ENCODE measurements at regions not wholly inside any gene's neighbourhood (a gene's known extent, or its start where the extent isn't known, plus 50 kb on each side); places are given as distances from the start of the nearest gene placed in this dataset.

- no peak for DNase-seq
Measured at GRCh38 chr13:107450931-107451330, 764.4 kb downstream of the LIG4 start.

GRCh38 chr13:107450431-107450830 is 764.9 kb downstream of the LIG4 start:
- DNase-seq, result no peak

DNA sequence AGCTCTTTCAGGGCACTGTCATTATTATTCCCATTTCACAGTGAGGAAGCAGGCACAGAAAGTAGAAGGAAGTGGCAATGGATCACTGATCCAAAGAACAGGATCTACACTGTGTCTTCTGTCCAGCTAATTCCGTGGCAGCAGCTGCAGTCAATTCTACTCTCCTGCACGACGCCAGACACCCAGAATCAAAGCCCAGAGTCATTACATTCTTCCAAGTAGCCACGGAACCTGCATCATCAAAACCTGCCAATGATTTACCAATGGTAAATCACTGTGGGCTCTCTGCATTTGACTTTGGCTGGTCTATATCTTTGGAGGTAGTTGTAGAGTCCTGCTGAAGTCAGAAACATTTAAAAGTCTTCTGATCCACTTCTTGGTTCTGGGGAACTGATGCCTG is 767.7 kb downstream of the LIG4 start:
- DNase-seq, result no peak

- DNase-seq, result no peak
Measured at GRCh38 chr13:107441279-107441678, 774.1 kb downstream of the LIG4 start.

DNA sequence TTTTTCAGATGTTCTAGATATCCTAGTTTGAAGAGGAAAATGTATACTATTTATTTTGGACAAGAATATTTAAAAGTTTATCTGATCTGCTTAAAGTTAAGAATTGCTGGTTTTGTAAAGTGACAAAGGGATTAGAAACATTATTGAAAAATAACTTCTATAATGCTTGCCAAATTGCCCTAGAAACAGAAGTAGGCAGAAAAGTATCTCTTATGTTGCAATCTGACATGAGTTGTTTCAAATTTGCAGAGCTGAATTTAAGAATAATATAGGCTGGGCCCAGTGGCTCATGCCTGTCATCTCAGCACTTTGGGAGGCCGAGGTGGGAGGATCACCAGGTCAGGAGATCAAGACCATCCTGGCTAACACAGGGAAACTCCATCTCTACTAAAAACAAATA is 777.1 kb downstream of the LIG4 start:
- DNase-seq, result no peak

- no peak for DNase-seq
Measured at GRCh38 chr13:107434347-107434746, 781.0 kb downstream of the LIG4 start.

DNA sequence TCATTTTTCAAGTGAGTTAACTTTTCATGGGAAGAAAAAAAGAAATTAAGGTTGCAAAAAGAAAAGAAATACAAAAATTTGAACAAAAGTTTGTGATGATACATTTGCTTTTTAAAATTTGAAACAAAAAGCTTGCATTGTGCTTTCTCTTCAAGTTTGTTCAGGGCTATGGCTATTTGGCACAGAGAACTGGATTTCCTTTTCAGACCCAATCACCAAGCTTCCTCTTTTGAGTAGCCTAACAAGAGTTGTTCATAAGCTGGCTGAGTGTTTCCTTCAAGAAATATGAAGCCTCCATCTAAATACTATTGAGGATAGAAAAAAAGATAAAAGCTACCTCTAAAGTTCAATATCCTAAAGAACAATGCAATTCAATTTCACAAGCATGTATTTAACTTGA is 787.8 kb downstream of the LIG4 start:
- no peak for DNase-seq

GRCh38 chr13:107422421-107422820 is 792.9 kb downstream of the LIG4 start:
- DNase-seq, result no peak

DNA sequence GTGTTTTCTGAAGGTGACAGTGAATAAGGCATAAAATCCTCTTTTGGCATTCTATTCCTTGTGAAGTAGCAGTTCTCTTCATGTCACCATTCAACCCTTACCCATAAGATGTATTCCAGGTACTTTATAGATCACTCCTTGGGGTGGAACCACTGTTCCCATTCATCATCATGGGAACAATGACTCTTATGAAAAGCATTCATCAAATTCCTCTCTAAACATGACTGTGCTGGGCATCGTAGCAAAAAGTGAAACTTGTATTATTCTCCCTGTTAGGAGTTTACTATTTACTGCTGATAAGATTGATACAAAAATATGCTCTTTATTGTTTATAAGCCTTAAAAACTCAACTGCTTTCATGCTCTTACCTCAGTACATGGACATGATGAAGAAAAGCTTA is 793.4 kb downstream of the LIG4 start:
- DNase-seq, result no peak

- no peak for DNase-seq
Measured at GRCh38 chr13:107421028-107421427, 794.3 kb downstream of the LIG4 start.

- DNase-seq, result no peak
Measured at GRCh38 chr13:107413005-107413404, 802.3 kb downstream of the LIG4 start.

DNA sequence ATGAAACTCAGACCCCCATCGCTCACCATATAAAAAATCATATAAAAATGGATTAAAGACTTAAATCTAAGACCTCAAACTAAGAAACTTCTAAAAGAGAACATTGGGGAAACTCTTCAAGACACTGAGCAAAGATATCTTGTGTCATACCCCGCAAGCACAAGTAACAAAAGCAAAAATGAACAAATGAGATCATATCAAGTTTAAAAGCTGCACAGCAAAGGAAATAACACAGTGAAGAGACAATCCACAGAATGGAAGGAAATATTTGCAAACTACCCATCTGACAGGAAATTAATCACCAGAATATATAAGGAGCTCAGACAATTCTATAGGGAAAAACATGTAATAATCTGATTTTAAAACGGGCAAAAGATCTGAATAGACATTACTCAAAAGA is 808.3 kb downstream of the LIG4 start:
- no peak for DNase-seq

DNA sequence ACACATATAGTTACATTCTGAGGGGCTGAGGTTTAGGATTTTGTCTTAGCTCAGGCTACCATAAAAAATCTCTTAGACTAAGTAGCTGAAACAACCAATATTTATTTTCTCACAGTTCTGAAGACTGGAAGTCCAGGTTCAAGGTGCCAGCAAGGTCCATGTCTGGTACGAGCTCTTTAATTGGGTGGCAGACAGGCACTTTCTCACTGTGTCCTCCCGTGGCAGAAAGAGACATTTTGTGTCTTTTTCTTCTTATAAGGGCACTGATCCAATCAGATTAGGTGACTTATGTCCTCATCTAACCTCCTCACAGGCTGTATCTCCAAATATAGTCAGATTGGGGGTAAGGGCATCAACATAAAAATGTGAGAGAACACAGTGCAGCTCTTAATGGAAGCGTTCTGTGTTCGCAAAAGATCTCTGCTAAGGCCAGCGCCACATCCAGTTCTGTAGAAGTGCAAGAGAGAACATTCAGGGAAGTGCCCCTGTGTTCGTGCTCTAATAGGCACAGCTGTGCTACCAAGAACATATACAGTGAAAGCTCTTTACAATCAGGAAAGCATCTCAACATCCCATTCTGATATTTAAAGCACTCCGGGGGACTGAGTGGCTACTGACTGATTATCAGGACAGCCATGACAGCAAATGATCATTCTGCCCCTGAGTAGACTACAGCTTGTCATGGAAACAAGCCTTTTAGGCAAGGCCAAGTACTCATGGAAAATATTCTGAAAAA is 819.2 kb downstream of the LIG4 start:
- DNase-seq, result no peak

GRCh38 chr13:107392205-107392604 is 823.1 kb downstream of the LIG4 start:
- no peak for DNase-seq

DNA sequence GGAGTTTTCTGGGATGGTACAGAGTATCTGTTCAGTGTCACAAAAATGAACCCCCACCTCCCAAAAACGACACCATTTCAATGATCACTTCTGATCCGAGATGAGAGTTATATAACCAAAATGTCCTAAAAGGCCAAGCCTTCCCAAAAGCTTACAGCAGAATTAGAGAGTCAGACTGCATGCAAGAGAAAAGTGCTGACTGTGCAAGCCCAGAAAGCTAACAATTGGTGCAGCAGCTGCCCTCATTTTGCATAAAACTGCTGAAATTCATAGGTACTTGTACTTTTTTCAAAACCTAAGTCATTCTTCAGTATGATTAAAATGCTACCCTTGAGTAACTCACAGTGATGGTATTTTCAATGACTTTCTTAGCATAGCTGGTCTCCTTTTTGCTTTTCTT is 819.6 kb upstream of the ARGLU1 start:
- DNase-seq, result no peak

DNA sequence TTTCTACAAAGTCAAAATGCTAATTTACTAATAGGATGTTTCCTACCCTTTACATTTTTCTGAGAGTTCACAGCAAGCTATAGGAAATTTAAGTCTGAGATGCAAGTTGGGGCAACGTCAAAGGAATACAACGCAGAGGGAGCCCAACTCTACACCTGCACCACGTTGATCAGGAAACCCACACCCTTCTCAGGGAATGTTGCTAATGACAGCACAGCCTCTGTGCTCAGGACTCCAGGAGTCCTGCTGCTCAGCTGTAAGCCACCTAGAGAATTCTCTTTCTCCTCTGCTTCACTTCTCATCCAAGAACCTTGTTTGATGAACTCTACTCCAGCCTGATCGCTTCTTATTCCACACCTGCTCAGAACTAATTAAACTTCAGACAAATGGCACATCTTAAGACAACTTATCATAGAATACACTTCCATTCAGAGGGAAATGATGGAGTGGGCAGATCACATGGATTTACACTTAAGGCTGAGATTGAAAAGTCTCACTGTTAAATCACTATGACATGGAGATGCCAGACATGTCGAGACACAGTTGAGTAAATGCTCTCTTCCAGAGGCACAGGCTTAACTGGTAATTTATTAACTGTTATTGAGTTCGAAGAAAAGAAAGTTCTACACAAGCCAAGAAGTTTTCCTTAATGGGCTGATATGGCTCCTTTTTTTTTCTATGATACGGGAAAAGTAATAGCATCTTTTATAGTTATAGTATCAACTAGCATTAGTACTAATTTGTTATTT is 811.6 kb upstream of the ARGLU1 start:
- no peak for DNase-seq

DNA sequence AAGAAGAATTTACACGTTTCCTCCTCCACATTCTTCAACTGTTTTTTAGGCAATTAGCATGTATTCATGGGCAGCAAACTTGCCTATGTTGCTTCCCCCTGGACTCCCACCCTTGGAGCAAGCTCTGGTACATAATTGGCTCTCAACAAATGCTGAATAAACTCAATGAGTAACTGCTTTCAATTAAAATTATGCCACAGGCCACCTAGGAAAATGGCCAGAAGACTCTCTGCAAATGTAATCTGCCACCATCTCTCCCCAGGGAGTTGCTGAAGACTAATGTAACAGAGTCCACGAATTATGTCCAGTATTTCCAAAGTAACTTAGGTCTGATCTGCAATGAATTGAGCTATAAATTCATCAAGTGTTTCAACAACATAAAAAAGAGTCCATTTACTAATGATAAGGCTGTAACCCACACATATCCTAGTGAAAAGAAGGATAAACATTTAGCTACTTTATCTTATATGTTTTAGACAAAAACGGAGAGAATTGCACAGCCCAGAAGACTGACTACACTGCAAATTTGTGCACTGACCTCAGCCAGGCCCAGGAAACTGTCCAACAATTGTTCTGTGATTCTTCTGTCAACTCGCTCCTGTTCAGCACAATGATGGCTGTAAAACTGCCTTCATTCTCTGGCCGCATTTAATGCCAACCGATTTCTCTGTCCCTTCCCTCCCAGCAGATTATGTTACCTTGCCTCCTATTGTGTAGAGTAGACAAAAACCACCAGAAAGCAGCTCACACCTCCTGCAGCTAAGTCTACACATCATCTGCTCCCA is 808.6 kb upstream of the ARGLU1 start:
- DNase-seq, result no peak

DNA sequence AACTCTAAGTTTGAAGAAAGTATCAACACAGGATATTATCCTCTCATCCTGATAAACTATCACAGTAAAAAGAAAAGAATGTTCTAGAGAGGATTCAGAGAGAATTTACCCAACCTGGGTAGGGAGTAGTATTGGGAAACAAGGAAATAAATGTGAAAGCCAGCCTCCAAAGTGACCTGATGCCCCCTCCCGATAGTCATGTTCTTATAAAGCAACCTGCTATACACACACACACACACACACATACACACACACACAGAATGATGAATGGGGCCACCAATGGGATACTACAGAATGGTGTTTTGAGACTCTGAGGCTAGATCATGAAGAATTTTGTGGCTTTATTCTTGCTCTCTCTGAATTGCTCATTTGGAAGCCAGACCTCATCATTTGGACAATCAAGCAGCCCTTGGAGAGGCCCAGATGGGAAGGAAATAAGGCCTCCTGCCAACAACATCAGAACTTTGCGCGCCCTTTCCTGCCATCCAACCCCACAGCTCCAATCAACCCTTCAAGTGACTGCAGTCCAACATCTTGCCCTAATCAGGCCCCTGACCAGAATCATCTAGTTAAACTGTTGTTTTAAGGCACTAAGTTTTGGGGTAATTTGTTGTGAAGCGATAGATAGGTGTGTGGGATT is 807.9 kb upstream of the ARGLU1 start:
- no peak for DNase-seq

GRCh38 chr13:107374038-107374437 is 806.1 kb upstream of the ARGLU1 start:
- no peak for DNase-seq

GRCh38 chr13:107373551-107373950 is 805.6 kb upstream of the ARGLU1 start:
- no peak for DNase-seq

GRCh38 chr13:107370015-107370785 is 802.3 kb upstream of the ARGLU1 start:
- no peak for DNase-seq

- DNase-seq, result no peak
Measured at GRCh38 chr13:107367258-107367657, 799.3 kb upstream of the ARGLU1 start.

Data from activated CD4-positive, alpha-beta T cell treated with anti-CD3 and anti-CD28 coated beads for 1 hour (primary cell).